GM12874 (cell line): ENCODE measurements at regions not wholly inside any gene's neighbourhood (a gene's known extent, or its start where the extent isn't known, plus 50 kb on each side); places are given as distances from the start of the nearest gene placed in this dataset.

Experiments
- TF ChIP-seq, protein P1 (sequence below): IDR thresholded peaks from 2 replicates; pipeline ENCODE4 v1.5.1; 2011; ENCODE audit warnings: low read depth, mild to moderate bottlenecking, control low read depth, low read length, moderate library complexity; ENCODE audit not compliant: insufficient read depth

GRCh38 chr6:67663105-67663895 is 971.8 kb upstream of the ADGRB3 start:
- TF ChIP-seq, protein P1, sequence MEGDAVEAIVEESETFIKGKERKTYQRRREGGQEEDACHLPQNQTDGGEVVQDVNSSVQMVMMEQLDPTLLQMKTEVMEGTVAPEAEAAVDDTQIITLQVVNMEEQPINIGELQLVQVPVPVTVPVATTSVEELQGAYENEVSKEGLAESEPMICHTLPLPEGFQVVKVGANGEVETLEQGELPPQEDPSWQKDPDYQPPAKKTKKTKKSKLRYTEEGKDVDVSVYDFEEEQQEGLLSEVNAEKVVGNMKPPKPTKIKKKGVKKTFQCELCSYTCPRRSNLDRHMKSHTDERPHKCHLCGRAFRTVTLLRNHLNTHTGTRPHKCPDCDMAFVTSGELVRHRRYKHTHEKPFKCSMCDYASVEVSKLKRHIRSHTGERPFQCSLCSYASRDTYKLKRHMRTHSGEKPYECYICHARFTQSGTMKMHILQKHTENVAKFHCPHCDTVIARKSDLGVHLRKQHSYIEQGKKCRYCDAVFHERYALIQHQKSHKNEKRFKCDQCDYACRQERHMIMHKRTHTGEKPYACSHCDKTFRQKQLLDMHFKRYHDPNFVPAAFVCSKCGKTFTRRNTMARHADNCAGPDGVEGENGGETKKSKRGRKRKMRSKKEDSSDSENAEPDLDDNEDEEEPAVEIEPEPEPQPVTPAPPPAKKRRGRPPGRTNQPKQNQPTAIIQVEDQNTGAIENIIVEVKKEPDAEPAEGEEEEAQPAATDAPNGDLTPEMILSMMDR = no peak

DNA sequence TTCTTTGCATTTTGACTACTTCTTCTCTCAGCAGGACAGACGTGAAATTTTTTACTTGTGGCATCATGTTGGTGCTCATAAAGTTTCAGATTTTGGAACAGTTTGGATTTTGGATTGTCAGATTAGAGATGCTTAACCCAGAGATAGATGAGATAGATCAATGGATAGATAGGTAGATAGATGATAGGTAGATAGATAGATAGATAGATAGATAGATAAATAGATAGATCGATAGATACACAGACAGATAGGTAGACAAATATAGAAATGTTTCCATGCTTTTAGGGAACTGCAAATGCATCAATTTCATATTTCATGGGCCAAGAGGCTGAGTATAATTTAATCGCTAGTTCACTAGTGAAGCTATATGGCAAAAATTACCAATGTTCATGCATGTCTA is 981.5 kb upstream of the ADGRB3 start:
- TF ChIP-seq, protein P1 = no peak

GRCh38 chr6:67646550-67646949 is 988.5 kb upstream of the ADGRB3 start:
- TF ChIP-seq, protein P1 = no peak

GRCh38 chr6:67643281-67643680 is 991.8 kb upstream of the ADGRB3 start:
- TF ChIP-seq, protein P1 = no peak

- TF ChIP-seq, protein P1 = no peak
Observed at GRCh38 chr6:67642582-67642981, 992.5 kb upstream of the ADGRB3 start.

DNA sequence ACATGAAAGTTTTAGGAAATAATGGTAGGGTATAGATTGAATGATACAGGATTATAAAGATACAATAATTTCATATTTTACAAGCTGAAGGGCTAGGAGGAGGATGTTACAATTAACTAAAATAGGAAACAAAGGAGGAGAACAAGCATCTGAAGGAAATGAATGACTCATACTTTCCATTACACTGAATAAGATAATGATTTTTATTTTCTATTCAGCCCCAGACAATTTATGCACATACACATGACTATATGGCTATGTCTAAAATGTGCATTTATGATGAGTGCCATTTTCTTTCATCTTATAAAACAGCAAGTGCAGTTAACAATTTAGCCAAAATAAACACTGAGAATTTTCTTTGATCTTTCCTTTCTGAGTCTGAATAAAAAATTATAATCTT is 994.6 kb upstream of the ADGRB3 start:
- TF ChIP-seq, protein P1 = no peak

GRCh38 chr6:67639161-67639560 is 995.9 kb upstream of the ADGRB3 start:
- TF ChIP-seq, protein P1 = no peak
